HUES64 (cell line): ENCODE measurements at regions not wholly inside any gene's neighbourhood (a gene's known extent, or its start where the extent isn't known, plus 50 kb on each side); places are given as distances from the start of the nearest gene placed in this dataset.

ENCODE experiments used
- H3K27ac ChIP-seq: 2 replicates; pipeline ENCODE4 v1.7.0; 2013; ENCODE audit warnings: low read depth, low read length, inconsistent platforms
- H3K27me3 ChIP-seq: 2 replicates; pipeline ENCODE4 v1.6.1; 2013; ENCODE audit warnings: mild to moderate bottlenecking, low read length; ENCODE audit not compliant: insufficient read depth
- H3K36me3 ChIP-seq: 2 replicates; pipeline ENCODE4 v1.6.1; 2013; ENCODE audit warnings: mild to moderate bottlenecking, low read length; ENCODE audit not compliant: insufficient read depth
- H3K4me1 ChIP-seq: 2 replicates; pipeline ENCODE4 v1.6.1; 2013; ENCODE audit warnings: mild to moderate bottlenecking, low read length, moderate library complexity; ENCODE audit not compliant: insufficient read depth
- H3K4me3 ChIP-seq: 2 replicates; pipeline ENCODE4 v1.5.1; 2013; ENCODE audit warnings: mild to moderate bottlenecking, low read length, moderate library complexity
- H3K9ac ChIP-seq: 2 replicates; pipeline ENCODE4 v1.6.1; 2013; ENCODE audit warnings: mild to moderate bottlenecking, low read depth, low read length
- H3K9me3 ChIP-seq: 2 replicates; pipeline ENCODE4 v1.6.1; 2013; ENCODE audit warnings: low read depth, low read length; ENCODE audit not compliant: insufficient read depth
- WGBS: fragments of 150-250, 120-280 bp; methylation state at CpG from one replicate; pipeline ENCODE4 v1.1.7; 2013; ENCODE audit warnings: missing lambda C conversion rate; 5-methylcytosine and 5-hydroxymethylcytosine counted together

DNA sequence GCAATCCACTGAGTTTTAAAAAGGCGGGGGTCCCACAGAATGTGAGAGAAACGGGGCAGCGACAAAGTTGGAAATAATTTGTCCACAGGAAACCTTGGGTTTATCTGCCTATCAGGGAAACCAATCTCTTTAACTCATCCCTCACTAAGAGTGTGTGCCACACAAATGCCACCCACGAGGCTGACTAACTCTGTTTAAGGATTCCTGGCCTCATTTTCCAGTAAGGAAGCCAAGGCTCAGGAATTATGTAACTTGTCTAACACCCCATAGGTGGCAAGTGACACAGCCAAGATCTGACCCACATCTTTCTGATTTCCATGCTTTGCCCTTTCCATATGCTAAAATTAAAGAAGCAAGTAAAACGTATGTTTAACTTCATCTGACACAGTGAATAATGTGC is 263.2 kb downstream of the CNTN3 start:
- H3K27ac ChIP-seq, result no peak overlapping the region
- H3K27me3 ChIP-seq, result no peaks in the 10 kb centered on the region
- H3K36me3 ChIP-seq, result no peaks in the 10 kb centered on the region
- H3K4me1 ChIP-seq, result no peaks in the 10 kb centered on the region
- whole genome bisulfite sequencing, result 97% methylated on average over 5 of the region's 5 CpGs
- no peak overlapping the region for H3K9ac ChIP-seq
- no peaks in the 10 kb centered on the region for H3K9me3 ChIP-seq
- H3K4me3 ChIP-seq, result no peak overlapping the region

DNA sequence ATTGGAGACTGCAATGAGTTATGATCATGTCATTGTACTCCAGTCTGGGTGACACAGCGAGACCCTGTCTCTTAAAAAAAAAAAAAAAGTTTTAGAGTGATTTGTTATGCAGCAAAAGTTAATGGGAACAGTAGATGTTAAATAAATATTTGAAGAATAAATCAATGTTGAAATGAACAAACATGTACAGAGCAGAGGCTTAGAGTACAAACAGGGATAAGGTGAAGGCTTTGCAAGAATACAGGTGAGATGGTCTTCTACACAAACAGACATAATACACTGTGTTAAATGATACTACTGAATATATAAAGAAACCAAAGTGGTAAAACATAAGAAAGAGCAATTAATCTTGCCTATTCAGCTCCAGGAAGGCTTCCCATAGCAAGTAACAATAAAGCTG is 265.4 kb downstream of the CNTN3 start:
- H3K4me1 ChIP-seq, result no peaks in the 10 kb centered on the region
- no peak overlapping the region for H3K9ac ChIP-seq
- WGBS, result 96% methylated on average over 1 of the region's 1 CpG
- no peaks in the 10 kb centered on the region for H3K27me3 ChIP-seq
- no peak overlapping the region for H3K4me3 ChIP-seq
- no peak overlapping the region for H3K27ac ChIP-seq
- H3K36me3 ChIP-seq, result no peaks in the 10 kb centered on the region
- no peaks in the 10 kb centered on the region for H3K9me3 ChIP-seq

DNA sequence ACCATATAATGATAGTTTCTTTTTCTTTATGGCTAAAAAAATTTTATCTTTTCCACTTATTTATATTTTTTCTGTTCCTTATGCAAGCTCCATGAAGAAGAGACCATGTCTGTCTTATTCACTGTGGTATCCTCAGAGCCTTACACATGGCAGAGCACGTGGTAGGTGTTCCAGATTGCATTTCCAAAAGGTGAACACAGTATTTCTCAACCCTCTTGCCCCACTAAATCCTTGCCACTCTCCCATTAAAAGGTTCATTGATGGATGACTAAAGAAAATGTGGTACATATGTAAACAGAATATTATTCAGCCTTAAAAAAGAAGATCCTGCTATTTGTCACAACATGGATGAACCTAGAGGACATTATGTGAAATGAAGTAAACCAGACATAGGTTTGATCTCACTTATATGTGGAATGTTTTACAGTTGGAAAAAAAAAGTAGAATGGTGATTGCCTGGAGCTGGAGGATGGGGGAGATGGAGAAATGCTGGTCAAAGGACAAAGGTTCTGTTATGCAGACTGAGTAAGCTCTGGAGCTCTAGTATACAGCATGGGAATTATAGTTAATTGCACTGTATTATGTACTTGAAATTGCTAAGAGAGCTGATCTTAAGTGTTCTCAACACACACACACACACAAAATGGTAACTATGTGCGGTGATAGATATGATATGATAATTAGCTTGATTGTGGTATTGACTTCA is 266.7 kb downstream of the CNTN3 start:
- Histone ChIP-seq H3K4me3 (no peak overlapping the region), H3K9me3 (no peaks in the 10 kb centered on the region), H3K36me3 (no peaks in the 10 kb centered on the region), H3K27me3 (no peaks in the 10 kb centered on the region), H3K27ac (no peak overlapping the region), H3K4me1 (no peaks in the 10 kb centered on the region), H3K9ac (no peak overlapping the region)
- WGBS, result 85% methylated on average over 1 of the region's 2 CpGs

DNA sequence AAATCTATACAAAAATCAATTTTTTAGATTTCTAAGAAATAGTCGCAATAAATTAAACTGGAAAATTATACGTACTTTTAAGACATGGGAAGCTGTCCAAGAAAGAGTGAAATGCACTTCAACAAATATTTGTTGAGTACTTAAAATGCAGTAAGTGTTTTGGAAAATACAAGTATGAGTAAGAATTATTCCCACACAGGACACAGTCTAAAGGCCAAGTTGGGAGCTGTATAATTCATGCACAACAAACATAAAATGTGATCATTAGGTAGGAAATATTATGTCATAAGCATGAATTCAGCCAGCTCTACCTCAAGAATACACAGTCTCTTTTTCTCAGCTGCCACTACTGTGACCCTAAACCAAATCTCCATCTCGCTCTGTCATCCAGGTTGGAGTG is 267.6 kb downstream of the CNTN3 start:
- 94% methylated on average over 3 of the region's 3 CpGs for WGBS
- H3K4me1 ChIP-seq, result no peaks in the 10 kb centered on the region
- H3K36me3 ChIP-seq, result no peaks in the 10 kb centered on the region
- H3K27me3 ChIP-seq, result no peaks in the 10 kb centered on the region
- no peak overlapping the region for H3K9ac ChIP-seq
- H3K4me3 ChIP-seq, result no peak overlapping the region
- no peak overlapping the region for H3K27ac ChIP-seq
- no peaks in the 10 kb centered on the region for H3K9me3 ChIP-seq

DNA sequence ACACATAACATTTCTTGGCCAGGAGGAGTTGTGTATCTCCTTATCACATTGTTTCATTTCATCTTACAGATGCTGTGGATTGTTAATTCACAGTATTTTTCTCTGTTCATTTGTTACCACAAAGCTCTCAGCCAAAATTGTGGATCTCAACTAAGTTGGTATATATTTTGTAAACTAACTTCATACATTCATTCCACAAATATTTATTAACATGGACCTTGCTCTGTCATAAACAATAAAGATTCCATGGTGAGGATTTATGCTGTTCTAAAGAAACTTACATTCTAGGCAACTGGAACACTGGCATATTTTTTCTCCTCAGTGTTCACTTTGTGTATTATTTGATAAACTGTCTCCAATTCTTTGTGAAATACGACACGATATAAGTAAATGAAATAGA is 268.8 kb downstream of the CNTN3 start:
- no peaks in the 10 kb centered on the region for H3K36me3 ChIP-seq
- no peaks in the 10 kb centered on the region for H3K27me3 ChIP-seq
- H3K9me3 ChIP-seq, result no peaks in the 10 kb centered on the region
- WGBS, result no CpG with 5 or more reads among the region's 2 CpGs
- H3K4me3 ChIP-seq, result no peak overlapping the region
- H3K9ac ChIP-seq, result no peak overlapping the region
- H3K27ac ChIP-seq, result no peak overlapping the region
- no peaks in the 10 kb centered on the region for H3K4me1 ChIP-seq

DNA sequence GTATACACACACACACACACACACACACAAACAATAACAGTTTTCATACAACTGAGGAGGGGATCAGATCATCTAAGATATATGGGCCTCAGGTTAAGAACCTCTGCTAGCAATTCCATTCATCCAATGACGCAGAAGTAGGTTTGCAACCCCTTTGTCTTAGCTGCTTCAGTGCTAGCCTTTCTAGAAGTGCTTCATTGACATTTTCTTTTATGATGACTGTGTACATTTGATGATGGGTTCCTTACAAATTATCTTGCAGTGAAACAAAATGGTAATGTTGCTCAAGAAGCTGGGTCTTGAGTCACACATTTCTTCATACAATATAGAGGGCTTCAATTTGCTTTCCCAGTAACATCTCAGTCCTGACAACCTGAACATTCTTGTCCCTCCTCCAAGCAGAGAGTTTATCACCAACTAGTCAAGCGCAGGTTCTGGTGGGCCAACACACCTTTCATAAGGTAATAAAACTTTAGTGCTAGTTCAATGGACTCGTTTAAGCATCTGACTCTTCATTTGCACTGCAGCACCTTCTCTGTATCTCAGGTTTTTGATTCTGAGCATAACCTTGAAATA is 269.5 kb downstream of the CNTN3 start:
- Histone ChIP-seq H3K36me3 (no peaks in the 10 kb centered on the region), H3K4me3 (no peak overlapping the region), H3K9me3 (no peaks in the 10 kb centered on the region), H3K27ac (no peak overlapping the region), H3K4me1 (no peaks in the 10 kb centered on the region), H3K9ac (no peak overlapping the region), H3K27me3 (no peaks in the 10 kb centered on the region)
- WGBS, result 96% methylated on average over 3 of the region's 3 CpGs

DNA sequence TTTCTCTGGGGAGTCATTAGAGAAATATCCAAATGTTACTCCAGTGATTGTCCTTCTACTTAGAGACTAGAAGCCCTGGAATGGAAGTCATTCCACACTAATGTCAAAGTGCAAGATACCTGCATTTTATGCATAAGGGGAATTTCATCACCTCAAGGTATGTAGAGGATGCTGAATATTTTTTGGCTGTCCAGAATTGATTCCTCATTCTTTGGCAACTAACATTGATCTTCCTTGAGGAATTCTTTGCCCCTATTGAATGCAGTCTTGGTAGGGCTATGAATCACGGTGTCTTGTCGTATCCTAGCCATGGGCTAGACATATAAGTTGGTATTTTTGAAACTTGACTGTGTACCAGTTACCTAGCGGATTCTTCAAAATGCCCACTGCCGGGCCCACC is 271.1 kb downstream of the CNTN3 start:
- no peaks in the 10 kb centered on the region for H3K9me3 ChIP-seq
- WGBS, result 87% methylated on average over 4 of the region's 4 CpGs
- no peak overlapping the region for H3K9ac ChIP-seq
- H3K4me3 ChIP-seq, result no peak overlapping the region
- H3K4me1 ChIP-seq, result no peaks in the 10 kb centered on the region
- H3K36me3 ChIP-seq, result no peaks in the 10 kb centered on the region
- no peak overlapping the region for H3K27ac ChIP-seq
- H3K27me3 ChIP-seq, result no peaks in the 10 kb centered on the region

DNA sequence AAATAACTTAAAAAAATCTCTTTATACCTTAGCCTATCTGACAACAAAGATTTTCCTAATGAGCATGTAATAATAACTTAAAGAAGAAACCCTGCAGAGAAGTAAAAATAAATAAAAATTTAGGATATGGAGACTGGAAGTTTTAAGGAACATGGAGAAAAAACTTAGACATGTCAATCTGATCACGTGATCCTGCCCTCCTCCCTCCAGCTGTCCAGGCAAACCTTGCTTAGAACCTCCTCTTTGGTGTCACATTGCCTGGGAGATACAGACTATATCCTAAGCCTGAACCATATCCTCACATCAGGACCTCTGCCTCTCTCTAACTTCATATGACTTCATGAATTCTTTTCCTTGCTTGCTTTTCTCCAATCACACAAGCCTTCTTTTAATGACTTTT is 275.5 kb downstream of the CNTN3 start:
- Histone ChIP-seq H3K4me1 (no peaks in the 10 kb centered on the region), H3K27ac (no peak overlapping the region), H3K4me3 (no peak overlapping the region), H3K9ac (no peak overlapping the region), H3K36me3 (no peaks in the 10 kb centered on the region), H3K9me3 (no peaks in the 10 kb centered on the region), H3K27me3 (no peaks in the 10 kb centered on the region)
- WGBS, result 97% methylated on average over 1 of the region's 1 CpG

DNA sequence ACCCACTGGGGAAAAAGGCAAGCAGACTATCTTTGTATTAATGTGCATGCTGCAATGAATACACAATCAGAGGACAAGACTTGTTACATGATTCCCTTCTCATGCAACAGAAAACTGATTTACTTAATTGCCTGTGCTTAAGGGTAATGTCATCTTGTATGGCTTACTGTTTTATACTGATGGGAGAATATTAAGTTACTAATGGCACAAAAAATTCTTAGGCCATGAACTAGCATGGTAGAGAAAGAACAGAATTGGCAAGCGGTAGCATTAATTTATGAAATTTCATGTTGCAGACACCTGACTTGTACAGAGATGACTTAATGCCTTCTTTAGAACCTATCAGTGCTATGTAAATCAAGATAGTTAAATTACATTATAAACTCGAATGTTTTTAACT is 282.3 kb downstream of the CNTN3 start:
- Histone ChIP-seq H3K9me3 (no peaks in the 10 kb centered on the region), H3K9ac (no peak overlapping the region), H3K36me3 (no peaks in the 10 kb centered on the region), H3K4me1 (no peaks in the 10 kb centered on the region), H3K4me3 (no peak overlapping the region), H3K27ac (no peak overlapping the region), H3K27me3 (no peaks in the 10 kb centered on the region)
- 88% methylated on average over 2 of the region's 2 CpGs for WGBS

DNA sequence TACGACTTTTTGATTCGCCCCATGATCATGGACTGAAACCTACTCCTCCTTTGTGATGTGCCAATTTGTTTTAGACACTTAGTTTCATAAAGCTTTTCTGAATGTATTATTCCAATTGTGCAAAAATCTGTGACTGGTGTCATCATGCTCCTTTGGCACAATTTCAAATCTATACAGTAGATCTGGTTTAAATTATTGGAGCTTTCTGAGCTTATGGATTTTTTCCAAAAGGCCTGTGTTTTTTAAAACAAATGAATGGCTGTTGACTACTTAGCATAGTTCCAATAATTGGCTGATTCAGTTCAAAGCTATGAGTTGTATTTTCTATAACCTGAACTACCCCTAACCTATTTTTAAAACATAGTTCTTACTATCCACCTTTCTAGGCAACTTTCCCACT is 282.7 kb downstream of the CNTN3 start:
- Histone ChIP-seq H3K36me3 (no peaks in the 10 kb centered on the region), H3K4me3 (no peak overlapping the region), H3K27ac (no peak overlapping the region), H3K27me3 (no peaks in the 10 kb centered on the region), H3K9me3 (no peaks in the 10 kb centered on the region), H3K4me1 (no peaks in the 10 kb centered on the region), H3K9ac (no peak overlapping the region)
- WGBS, result 93% methylated on average over 2 of the region's 2 CpGs

DNA sequence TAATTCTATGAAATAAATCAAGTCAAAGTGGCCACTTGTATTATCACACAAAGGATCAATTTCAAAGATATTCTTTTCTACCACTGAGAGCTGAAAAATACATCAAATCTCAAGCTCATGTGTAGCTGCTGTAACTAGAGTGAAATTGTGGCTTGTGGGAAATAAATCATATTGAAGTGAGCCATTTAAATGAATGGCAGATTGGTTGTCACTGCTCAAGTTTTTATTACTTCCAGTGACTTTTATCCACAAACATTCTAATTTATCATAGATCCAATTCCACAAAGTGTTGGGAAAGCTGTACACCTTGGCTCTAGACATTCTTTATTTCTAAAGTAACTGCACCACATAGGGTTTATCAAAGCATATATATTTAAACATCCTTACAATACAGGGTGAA is 285.4 kb downstream of the CNTN3 start:
- Histone ChIP-seq H3K4me3 (no peak overlapping the region), H3K36me3 (no peaks in the 10 kb centered on the region), H3K27ac (no peak overlapping the region), H3K9ac (no peak overlapping the region), H3K27me3 (no peaks in the 10 kb centered on the region), H3K9me3 (no peaks in the 10 kb centered on the region), H3K4me1 (no peaks in the 10 kb centered on the region)

DNA sequence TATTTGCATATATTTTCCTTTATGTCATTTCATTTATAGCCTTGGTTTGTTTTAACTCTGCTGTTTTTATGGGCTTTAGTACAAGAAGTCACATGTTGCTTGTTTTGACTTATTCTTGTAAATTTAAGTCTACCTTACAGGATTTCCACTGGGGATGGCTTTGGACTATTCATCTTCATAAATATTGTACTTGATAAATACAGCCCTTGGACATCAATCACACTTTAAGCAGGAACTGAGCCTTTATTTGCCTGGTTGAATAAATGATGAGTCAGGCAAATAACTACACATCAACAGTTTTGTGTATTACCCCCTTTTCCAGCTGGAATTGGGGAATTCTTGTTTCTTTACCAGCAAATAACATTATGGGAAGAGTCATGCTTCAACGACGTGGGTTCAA is 286.0 kb downstream of the CNTN3 start:
- 95% methylated on average over 2 of the region's 2 CpGs for WGBS
- Histone ChIP-seq H3K9me3 (no peaks in the 10 kb centered on the region), H3K36me3 (no peaks in the 10 kb centered on the region), H3K4me3 (no peak overlapping the region), H3K4me1 (no peaks in the 10 kb centered on the region), H3K9ac (no peak overlapping the region), H3K27ac (no peak overlapping the region), H3K27me3 (no peaks in the 10 kb centered on the region)
